K562 (cell line): ENCODE measurements at regions not wholly inside any gene's neighbourhood (a gene's known extent, or its start where the extent isn't known, plus 50 kb on each side); places are given as distances from the start of the nearest gene placed in this dataset.

Experiments
- ATAC-seq: fragments of 200-7000 bp; cut with Tn5 transposase; 3 replicates; pipeline ENCODE4 v1.9.1; 2020; ENCODE audit warnings: moderate library complexity
- BruUV-seq: library from RNA; stranded (reverse); fragments of 400-500 nt; replicated peaks from 2 replicates; lab custom pipeline; 2021; lab: Mats Ljungman, UMichigan
- CTCF ChIA-PET: fragments of 300-600 bp; formaldehyde crosslinking; extraction: SDS; loops from one replicate; lab custom pipeline; 2021; ENCODE audit warnings: low intra/inter-chr PET ratio; lab: Yijun Ruan, JAX
- POLR2A ChIA-PET: fragments of 300-600, 350-650 bp; sonication (Branson Sonifier 250); formaldehyde crosslinking; extraction: SDS; loops from one replicate; lab custom pipeline; 2021; ENCODE audit warnings: antibody characterized with exemption, inconsistent platforms; lab: Yijun Ruan, JAX
- DNase-seq, 4 experiments: peaks; one replicate each; pipeline versions ENCODE4 v3.0.0 to v3.0.0-alpha.2; 2011 to 2018; ENCODE audit warnings: low spot score in 3 of 4, mixed read lengths in 3 of 4; ENCODE audit errors: extremely low read depth in 1 of 4
- FAIRE-seq: peaks from 2 replicates; lab custom pipeline; 2011; peaks lifted over from hg19 to GRCh38; lab: Jason Lieb, UNC
- H2AFZ ChIP-seq: 2 replicates; pipeline ENCODE4 v1.6.0; 2011; ENCODE audit warnings: low read depth, low read length, control low read depth, inconsistent platforms
- H3K27ac ChIP-seq: fragments of 200-600 bp; 3 replicates; pipeline ENCODE4 v1.8.0; 2011; ENCODE audit warnings: low read depth, mild to moderate bottlenecking, control low read depth, inconsistent platforms, low read length, moderate library complexity, mixed read lengths; ENCODE audit errors: extremely low read depth
- H3K27me3 ChIP-seq, 2 experiments: fragments of 300-600 bp in 1 of 2; 2 replicates in 1 of 2; 3 replicates in 1 of 2; pipeline versions ENCODE4 v1.6.0 to v1.8.0; 2011; ENCODE audit warnings: inconsistent platforms in 2 of 2, low read length in 2 of 2, mild to moderate bottlenecking in 1 of 2, mixed read lengths in 1 of 2, moderate library complexity in 1 of 2; ENCODE audit not compliant: control insufficient read depth in 2 of 2, insufficient read depth in 2 of 2
- H3K36me3 ChIP-seq: fragments of 300-600 bp; 3 replicates; pipeline ENCODE4 v1.8.0; 2011; ENCODE audit warnings: mild to moderate bottlenecking, low read length, inconsistent platforms; ENCODE audit not compliant: control insufficient read depth, insufficient read depth
- H3K4me1 ChIP-seq, 2 experiments: fragments of 200-600 bp in 1 of 2; replicated peaks in 1 of 2; 2 replicates in 1 of 2; 3 replicates in 1 of 2; pipeline versions ENCODE4 v1.5.1 to v1.8.0; 2011; ENCODE audit warnings: inconsistent platforms in 2 of 2, low read length in 2 of 2, mild to moderate bottlenecking in 1 of 2, mixed read lengths in 1 of 2, moderate library complexity in 1 of 2; ENCODE audit not compliant: control insufficient read depth in 2 of 2, insufficient read depth in 2 of 2
- H3K4me2 ChIP-seq: 2 replicates; pipeline ENCODE4 v1.6.1; 2011; ENCODE audit warnings: low read length, control low read depth, inconsistent platforms, mixed read lengths; ENCODE audit not compliant: insufficient read depth
- H3K4me3 ChIP-seq: fragments of 200-600 bp; sonication (generic), shearing (Covaris generic); 2 replicates; pipeline ENCODE4 v1.5.1; 2016; ENCODE audit warnings: control low read depth, inconsistent platforms
- H3K79me2 ChIP-seq: fragments of 200-600 bp; 3 replicates; pipeline ENCODE4 v1.8.0; 2011; ENCODE audit warnings: low read length, inconsistent platforms; ENCODE audit not compliant: control insufficient read depth, insufficient read depth
- H3K9ac ChIP-seq, 2 experiments: 2 replicates each; pipeline versions ENCODE4 v1.6.0 to v1.6.1; 2011; ENCODE audit warnings: low read depth in 2 of 2, low read length in 2 of 2, control low read depth in 1 of 2, inconsistent platforms in 1 of 2, mild to moderate bottlenecking in 1 of 2, mixed read lengths in 1 of 2; ENCODE audit not compliant: insufficient read depth in 1 of 2
- H3K9me1 ChIP-seq: one replicate; pipeline ENCODE4 v1.6.0; 2011; ENCODE audit warnings: inconsistent platforms, mild to moderate bottlenecking, low read length, moderate library complexity; ENCODE audit not compliant: control insufficient read depth, insufficient read depth
- H3K9me3 ChIP-seq: replicated peaks from 2 replicates; pipeline ENCODE4 v1.5.1; 2011; ENCODE audit warnings: low read depth, low read length, inconsistent platforms; ENCODE audit not compliant: control insufficient read depth, insufficient read depth
- H4K20me1 ChIP-seq: replicated peaks from 2 replicates; pipeline ENCODE4 v1.6.1; 2011; ENCODE audit warnings: low read length, inconsistent platforms, mixed read lengths; ENCODE audit not compliant: control insufficient read depth, insufficient read depth
- ASH1L ChIP-seq: fragments of 450-650 bp; IDR thresholded peaks from 2 replicates; pipeline ENCODE4 v1.6.1; 2018; ENCODE audit warnings: borderline replicate concordance, mild to moderate bottlenecking, low read depth; ENCODE audit not compliant: partially characterized antibody
- BRCA1 ChIP-seq, 2 experiments: fragments of 450-650 bp in 1 of 2; sonication (generic) in 1 of 2; formaldehyde crosslinking in 1 of 2; IDR thresholded peaks; 2 replicates each; pipeline versions ENCODE4 v1.5.0 to v1.6.1; 2017 to 2020; ENCODE audit warnings: mild to moderate bottlenecking in 1 of 2, missing genetic modification reagents in 1 of 2
- EP300 ChIP-seq: IDR thresholded peaks from 2 replicates; pipeline ENCODE4 v1.6.1; 2012; ENCODE audit warnings: low read length, improper control_type of control experiment
- MEF2A ChIP-seq: IDR thresholded peaks from 2 replicates; pipeline ENCODE4 v1.6.1; 2011; ENCODE audit warnings: low read depth, mild to moderate bottlenecking, low read length, moderate library complexity; ENCODE audit not compliant: control insufficient read depth
- MEIS2 ChIP-seq: fragments of 450-650 bp; IDR thresholded peaks from 2 replicates; pipeline ENCODE4 v1.6.1; 2014; ENCODE audit warnings: mild to moderate bottlenecking; ENCODE audit not compliant: partially characterized antibody
- POLR2AphosphoS2 ChIP-seq: IDR thresholded peaks from 2 replicates; pipeline ENCODE4 v1.6.1; 2012; ENCODE audit warnings: low read length, improper control_type of control experiment
- PRMT5 ChIP-seq: sonication (generic); formaldehyde crosslinking; IDR thresholded peaks from 2 replicates; pipeline ENCODE4 v1.5.0; 2020; ENCODE audit warnings: missing genetic modification reagents
- PTRF ChIP-seq: fragments of 450-650 bp; IDR thresholded peaks from 2 replicates; pipeline ENCODE4 v1.6.1; 2016; ENCODE audit warnings: mild to moderate bottlenecking, missing genetic modification characterization, missing compliant biosample characterization
- PURB ChIP-seq: sonication (generic); formaldehyde crosslinking; IDR thresholded peaks from 2 replicates; pipeline ENCODE4 v1.9.0; 2021; ENCODE audit warnings: low read depth, mild to moderate bottlenecking, missing genetic modification reagents
- RFX1 ChIP-seq: fragments of 450-650 bp; IDR thresholded peaks from 2 replicates; pipeline ENCODE4 v1.6.1; 2016; ENCODE audit warnings: mild to moderate bottlenecking, moderate library complexity
- SMAD1 ChIP-seq: fragments of 150-350 bp; IDR thresholded peaks from 2 replicates; pipeline ENCODE4 v1.6.1; 2014; ENCODE audit warnings: low read length, low read depth; ENCODE audit not compliant: partially characterized antibody
- SOX6 ChIP-seq: fragments of 450-650 bp; IDR thresholded peaks from 2 replicates; pipeline ENCODE4 v1.6.1; 2014; ENCODE audit warnings: mild to moderate bottlenecking
- TAL1 ChIP-seq: fragments of 450-650 bp; IDR thresholded peaks from 2 replicates; pipeline ENCODE4 v1.6.1; 2016; ENCODE audit warnings: mild to moderate bottlenecking
- XRCC5 ChIP-seq: fragments of 200-400 bp; formaldehyde crosslinking; IDR thresholded peaks from 2 replicates; pipeline ENCODE4 v1.6.1; 2017; ENCODE audit warnings: low read depth, mild to moderate bottlenecking, low read length
- YY1 ChIP-seq, 3 experiments: IDR thresholded peaks; 2 replicates each; pipeline ENCODE4 v1.6.1; 2011; ENCODE audit warnings: low read length in 2 of 3, mild to moderate bottlenecking in 2 of 3, moderate library complexity in 2 of 3, borderline replicate concordance in 1 of 3, control low read depth in 1 of 3, low read depth in 1 of 3; ENCODE audit not compliant: insufficient read depth in 3 of 3, insufficient replicate concordance in 2 of 3, control insufficient read depth in 1 of 3, insufficient read length in 1 of 3; ENCODE audit errors: extremely low read depth in 1 of 3
- ZBTB7A ChIP-seq: IDR thresholded peaks from 2 replicates; pipeline ENCODE4 v1.6.1; 2011; ENCODE audit warnings: low read depth, mild to moderate bottlenecking, low read length, moderate library complexity, borderline replicate concordance; ENCODE audit not compliant: control insufficient read depth
- ZNF23 ChIP-seq: fragments of 250-450 bp; sonication (Bioruptor Pico); IDR thresholded peaks from 2 replicates; pipeline ENCODE4 v1.4.0; 2020; ENCODE audit warnings: mild to moderate bottlenecking
- ZNF77 ChIP-seq: fragments of 250-450 bp; sonication (Bioruptor Pico); IDR thresholded peaks from 2 replicates; pipeline ENCODE4 v1.5.0; 2020
- ZSCAN32 ChIP-seq: fragments of 450-650 bp; formaldehyde crosslinking; IDR thresholded peaks from 2 replicates; pipeline ENCODE4 v1.4.0; 2020; ENCODE audit warnings: mild to moderate bottlenecking, moderate library complexity
- in situ Hi-C: fragments of 300-500 bp; cut with MboI; formaldehyde crosslinking; loops from 4 replicates; pipeline ENCODE4 v1.15.0; 2018; ENCODE audit warnings: inconsistent platforms, mixed read lengths
- intact Hi-C: fragments of 100-400 bp; cut with micrococcal nuclease; formaldehyde crosslinking; loops from 2 replicates; pipeline ENCODE4 v1.14.2; 2022
- TF ChIP-seq, protein P1 (sequence below): fragments of 450-650 bp; IDR thresholded peaks from 2 replicates; pipeline ENCODE4 v1.6.1; 2016; ENCODE audit warnings: low read depth, mild to moderate bottlenecking, moderate library complexity
- TF ChIP-seq, protein P2 (sequence below): sonication (generic); formaldehyde crosslinking; IDR thresholded peaks from 2 replicates; pipeline ENCODE4 v1.8.0; 2023; ENCODE audit warnings: mild to moderate bottlenecking, missing genetic modification reagents
- TF ChIP-seq, protein P3 (sequence below): fragments of 450-650 bp; formaldehyde crosslinking; IDR thresholded peaks from 2 replicates; pipeline ENCODE4 v1.4.0; 2020; ENCODE audit warnings: mild to moderate bottlenecking, mixed read lengths

DNA sequence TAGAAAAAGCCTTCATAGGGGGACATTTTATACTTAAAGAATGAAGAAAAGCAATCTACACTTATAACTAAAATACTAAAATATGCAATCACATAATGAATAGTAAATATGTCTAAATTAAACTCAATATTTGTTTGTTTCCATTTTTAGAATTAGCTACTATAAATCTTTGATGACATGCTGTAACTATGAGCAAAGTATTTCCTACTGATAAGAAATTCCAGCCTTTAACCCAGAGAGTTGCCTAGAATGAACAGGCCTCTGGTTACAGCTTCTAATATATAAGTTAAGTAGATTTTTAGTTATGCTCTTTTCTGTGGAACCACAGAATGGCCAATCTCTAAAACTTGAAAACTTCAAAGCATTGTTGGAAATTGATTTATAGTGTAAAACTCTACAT, 1465.6 kb upstream of the ZEB2 start:
- in situ Hi-C loops = no loop called here
- POLR2A ChIA-PET = no interaction called here
- no peak overlapping the region for H3K4me3 ChIP-seq
- no peak for TF ChIP-seq PURB (CRISPR knock-in tag)
- TF ChIP-seq POLR2AphosphoS2 = no peak
- TF ChIP-seq, protein P1, sequence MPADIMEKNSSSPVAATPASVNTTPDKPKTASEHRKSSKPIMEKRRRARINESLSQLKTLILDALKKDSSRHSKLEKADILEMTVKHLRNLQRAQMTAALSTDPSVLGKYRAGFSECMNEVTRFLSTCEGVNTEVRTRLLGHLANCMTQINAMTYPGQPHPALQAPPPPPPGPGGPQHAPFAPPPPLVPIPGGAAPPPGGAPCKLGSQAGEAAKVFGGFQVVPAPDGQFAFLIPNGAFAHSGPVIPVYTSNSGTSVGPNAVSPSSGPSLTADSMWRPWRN = no peak
- no peak for TF ChIP-seq ASH1L
- TF ChIP-seq SOX6 = no peak
- no peak for TF ChIP-seq XRCC5
- TF ChIP-seq, protein P2, sequence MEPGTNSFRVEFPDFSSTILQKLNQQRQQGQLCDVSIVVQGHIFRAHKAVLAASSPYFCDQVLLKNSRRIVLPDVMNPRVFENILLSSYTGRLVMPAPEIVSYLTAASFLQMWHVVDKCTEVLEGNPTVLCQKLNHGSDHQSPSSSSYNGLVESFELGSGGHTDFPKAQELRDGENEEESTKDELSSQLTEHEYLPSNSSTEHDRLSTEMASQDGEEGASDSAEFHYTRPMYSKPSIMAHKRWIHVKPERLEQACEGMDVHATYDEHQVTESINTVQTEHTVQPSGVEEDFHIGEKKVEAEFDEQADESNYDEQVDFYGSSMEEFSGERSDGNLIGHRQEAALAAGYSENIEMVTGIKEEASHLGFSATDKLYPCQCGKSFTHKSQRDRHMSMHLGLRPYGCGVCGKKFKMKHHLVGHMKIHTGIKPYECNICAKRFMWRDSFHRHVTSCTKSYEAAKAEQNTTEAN (CRISPR knock-in tag) = no peak
- no peak for TF ChIP-seq EP300
- TF ChIP-seq TAL1 = no peak
- TF ChIP-seq PRMT5 (CRISPR knock-in tag) = no peak
- TF ChIP-seq, protein P3, sequence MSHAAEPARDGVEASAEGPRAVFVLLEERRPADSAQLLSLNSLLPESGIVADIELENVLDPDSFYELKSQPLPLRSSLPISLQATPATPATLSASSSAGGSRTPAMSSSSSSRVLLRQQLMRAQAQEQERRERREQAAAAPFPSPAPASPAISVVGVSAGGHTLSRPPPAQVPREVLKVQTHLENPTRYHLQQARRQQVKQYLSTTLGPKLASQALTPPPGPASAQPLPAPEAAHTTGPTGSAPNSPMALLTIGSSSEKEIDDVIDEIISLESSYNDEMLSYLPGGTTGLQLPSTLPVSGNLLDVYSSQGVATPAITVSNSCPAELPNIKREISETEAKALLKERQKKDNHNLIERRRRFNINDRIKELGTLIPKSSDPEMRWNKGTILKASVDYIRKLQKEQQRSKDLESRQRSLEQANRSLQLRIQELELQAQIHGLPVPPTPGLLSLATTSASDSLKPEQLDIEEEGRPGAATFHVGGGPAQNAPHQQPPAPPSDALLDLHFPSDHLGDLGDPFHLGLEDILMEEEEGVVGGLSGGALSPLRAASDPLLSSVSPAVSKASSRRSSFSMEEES = no peak
- peak; percentile 68; the same call in 1 of the 2 replicates for TF ChIP-seq MEF2A
- TF ChIP-seq ZSCAN32 (CRISPR knock-in tag) = no peak
- no peak for TF ChIP-seq YY1 (IDR thresholded peaks at IDR 0.05; ENCODE audit: borderline replicate concordance in 1 of 3, control insufficient read depth in 1 of 3, extremely low read depth in 1 of 3, insufficient read depth in 3 of 3, insufficient read length in 1 of 3, insufficient replicate concordance in 2 of 3, low read depth in 1 of 3, low read length in 2 of 3)
- no peak for TF ChIP-seq PTRF (tag)
- TF ChIP-seq ZNF77 (CRISPR knock-in tag) = no peak
- TF ChIP-seq MEIS2 = peak; percentile 72
- no peak for TF ChIP-seq SMAD1
- TF ChIP-seq BRCA1 (IDR thresholded peaks at IDR 0.05) = no peak
- TF ChIP-seq BRCA1 (CRISPR knock-in tag; IDR thresholded peaks at IDR 0.05) = no peak
- no peak for TF ChIP-seq ZNF23 (CRISPR knock-in tag)
- no peak for TF ChIP-seq ZBTB7A
- 0 out of 2 replicates have a peak, but pooled peaks have one; percentile 10 for TF ChIP-seq RFX1

More for the DNA sequence above, 1465.6 kb upstream of the ZEB2 start:
- BruUV-seq = no TSS peak
- Histone ChIP-seq H3K27ac (no peak overlapping the region), H3K4me1 (no peaks in the 10 kb centered on the region; a peak in 1 of 5 replicates), H3K9me1 (no peaks in the 10 kb centered on the region), H2AFZ (0 out of 2 replicates have a peak overlapping the region, but pooled peaks have one; percentile 0), H3K4me2 (no peak overlapping the region), H3K36me3 (no peaks in the 10 kb centered on the region), H3K9me3 (no peaks in the 10 kb centered on the region), H3K27me3 (no peaks in the 10 kb centered on the region), H4K20me1 (no peaks in the 10 kb centered on the region), H3K9ac (no peak overlapping the region), H3K79me2 (no peaks in the 10 kb centered on the region)
- intact Hi-C loops = loop anchor here (10.0 kb wide), 1 partner anchor 711 kb away; no protein-coding TSS in a partner anchor
- peak in 1 of 4 experiments; percentile 5 for DNase-seq
- no peak for ATAC-seq
- CTCF ChIA-PET = no interaction called here
- no peak for FAIRE-seq
